ENCODE measurements at regions not wholly inside any gene's neighbourhood (a gene's known extent, or its start where the extent isn't known, plus 50 kb on each side); places are given as distances from the start of the nearest gene placed in this dataset.
A peak's percentile ranks its signal among the peaks of the same experiment; 100 is the strongest.
"Not testable (repeated sequence)": the region's sequence is repeated elsewhere in the genome, so short reads cannot be mapped to it uniquely, and the experiment has no call there.

DNA sequence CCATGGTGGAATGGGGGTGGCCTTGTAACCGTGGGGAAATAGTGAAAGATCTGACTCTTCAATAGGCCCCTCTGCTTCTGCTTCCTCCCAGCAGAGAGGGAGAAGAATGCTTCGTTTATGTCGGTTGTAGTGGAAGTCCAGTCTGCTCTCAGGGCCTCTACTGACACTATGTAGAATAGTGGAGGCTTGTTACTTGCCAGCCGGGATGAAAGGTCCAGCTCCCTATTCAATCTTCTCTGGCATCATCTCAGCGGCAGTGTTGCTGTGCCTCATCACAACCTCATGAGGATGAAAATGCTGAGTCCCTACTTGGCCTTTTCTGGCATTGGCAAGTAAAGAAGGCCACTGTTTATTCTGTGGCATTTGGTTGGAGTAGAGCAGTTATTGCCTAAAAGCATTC is 820.9 kb upstream of the TENM4 start:
- DNase-seq = no peak

DNA sequence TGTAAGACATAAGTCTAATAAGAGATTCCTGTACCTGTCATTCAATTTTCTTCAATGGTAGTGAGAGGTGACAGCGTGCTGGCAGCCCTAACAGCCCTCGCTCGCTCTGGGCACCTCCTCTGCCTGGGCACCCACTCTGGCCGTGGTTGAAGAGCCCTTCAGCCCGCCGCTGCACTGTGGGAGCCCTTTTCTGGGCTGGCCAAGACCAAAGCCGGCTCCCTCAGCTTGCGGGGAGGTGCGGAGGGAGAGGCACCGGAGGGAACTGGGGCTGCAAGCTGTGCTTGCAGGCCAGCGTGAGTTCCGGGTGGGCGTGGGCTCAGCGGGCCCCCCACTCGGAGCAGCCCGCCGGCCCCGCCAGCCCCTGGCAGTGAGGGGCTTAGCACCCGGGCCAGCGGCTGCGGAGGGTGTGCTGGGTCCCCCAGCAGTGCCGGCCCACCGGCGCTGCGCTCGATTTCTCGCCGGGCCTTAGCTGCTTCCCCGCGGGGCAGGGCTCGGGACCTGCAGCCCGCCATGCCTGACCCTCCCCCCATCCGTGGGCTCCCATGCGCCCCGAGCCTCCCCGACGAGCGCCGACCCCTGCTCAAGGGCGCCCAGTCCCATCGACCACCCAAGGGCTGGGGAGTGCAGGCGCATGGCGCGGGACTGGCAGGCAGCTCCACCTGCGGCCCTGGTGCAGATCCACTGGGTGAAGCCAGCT is 816.6 kb upstream of the TENM4 start:
- not testable (repeated sequence) for DNase-seq

DNA sequence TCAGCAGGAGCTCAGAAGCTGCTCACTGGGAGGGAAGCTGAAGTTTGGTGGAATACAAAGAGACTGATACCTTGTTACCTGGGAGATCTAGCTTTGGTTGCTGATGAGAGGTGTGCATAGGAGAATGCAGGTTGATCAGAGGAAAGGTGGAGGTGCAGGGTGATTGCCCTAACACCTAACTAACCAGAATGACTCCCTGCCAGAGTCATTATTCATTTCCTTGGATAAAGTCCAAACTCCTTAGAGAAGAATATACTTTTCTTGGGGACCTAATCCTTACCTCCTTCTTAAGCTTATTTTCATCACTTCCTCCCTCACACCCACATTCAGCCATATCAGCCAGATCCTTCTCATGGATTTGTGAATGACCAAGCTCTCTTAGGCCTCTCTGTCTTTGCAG is 814.2 kb upstream of the TENM4 start:
- no peak for DNase-seq

DNA sequence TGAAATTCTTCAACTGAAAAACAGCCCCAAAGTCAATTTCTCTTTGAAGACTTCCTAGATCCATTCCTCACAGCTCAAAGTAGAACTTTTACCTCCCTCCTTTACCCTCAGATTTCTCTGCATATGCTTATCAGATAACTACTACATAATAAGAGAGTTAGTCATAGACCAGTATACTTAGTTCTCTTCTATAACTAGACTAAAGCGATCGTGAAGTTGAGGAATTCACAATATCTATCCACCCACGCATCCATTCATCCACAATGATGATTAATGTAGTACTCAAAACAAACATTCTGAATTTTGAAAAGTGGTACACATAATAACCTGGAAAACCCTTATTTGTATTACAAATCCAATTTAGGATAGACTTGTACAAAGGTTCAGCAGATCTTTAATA is 800.9 kb upstream of the TENM4 start:
- peak; percentile 6 for DNase-seq

DNA sequence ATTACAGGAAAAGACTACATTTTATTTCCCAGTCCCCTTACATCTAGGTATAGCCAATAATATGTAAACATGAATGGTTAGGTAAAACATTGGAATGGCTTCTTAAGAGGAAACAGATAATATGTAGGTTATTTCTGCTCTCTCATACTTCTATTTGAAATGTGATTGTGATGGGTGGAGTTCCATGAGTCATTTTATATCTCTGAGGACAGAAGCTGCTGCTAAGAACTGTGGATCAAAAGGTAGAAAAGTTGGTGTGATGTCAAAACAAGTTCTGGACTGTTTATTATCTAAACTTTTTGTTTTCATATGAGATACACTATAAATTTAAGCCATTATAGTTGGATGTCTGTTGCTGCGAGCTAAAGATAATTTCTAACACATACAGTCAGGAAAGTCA is 799.4 kb upstream of the TENM4 start:
- DNase-seq = no peak

DNA sequence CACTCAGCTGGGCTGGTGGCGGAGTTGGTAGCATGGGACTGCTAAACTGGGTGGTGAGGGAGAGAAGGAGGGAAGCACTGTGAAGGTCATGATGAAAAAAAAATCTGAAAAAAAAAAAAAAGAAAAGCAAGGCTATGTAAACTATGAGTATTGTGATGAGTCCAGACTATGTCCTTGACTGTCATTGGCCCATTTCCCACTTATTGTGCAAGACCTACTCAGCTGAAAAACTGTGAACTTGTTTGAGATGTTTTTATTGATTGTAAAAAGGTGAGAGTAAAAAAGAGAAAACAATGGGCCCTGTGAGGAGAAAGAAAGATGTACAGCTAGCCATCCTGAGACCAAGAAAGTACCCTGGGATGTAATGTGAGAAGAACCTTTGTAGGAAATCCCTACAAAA is 798.4 kb upstream of the TENM4 start:
- no peak for DNase-seq

DNA sequence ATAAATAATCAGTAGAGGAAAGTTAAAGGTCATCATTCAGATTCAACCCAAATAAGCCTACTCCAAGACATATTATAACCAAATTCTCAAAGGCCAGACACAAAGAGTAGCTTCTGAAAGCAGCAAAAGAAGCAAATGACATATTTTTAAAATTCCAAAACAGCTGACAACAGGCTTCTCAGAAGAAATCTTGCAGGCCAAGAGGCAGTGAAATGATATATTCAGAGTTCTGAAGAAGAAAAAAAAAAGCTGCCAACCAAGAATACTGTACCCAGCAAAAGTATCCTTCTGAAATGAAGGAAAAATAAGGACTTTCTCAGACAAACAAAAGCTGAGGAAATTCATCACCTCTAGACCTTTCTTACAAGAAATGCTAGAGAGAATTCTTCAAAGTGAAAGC is 787.1 kb upstream of the TENM4 start:
- DNase-seq = no peak

DNA sequence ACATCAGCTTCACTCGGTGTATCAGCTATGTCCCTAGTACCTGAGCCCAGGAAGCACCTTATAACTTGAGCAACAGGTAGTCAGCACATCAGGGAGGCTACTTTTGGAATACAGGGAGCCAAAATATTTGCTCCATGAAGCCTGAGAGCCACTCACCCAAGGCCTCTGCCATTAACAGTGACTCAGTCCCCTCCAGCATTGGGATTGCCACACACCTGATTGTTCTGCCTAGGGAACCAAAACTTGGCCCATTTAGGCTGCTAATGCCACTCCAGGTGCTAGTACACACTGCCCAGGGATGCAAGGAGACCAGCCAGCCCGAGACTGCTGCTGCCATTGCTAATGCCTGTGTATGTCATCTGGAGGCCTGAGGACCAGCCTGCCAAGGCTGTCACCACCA is 773.6 kb upstream of the TENM4 start:
- no peak for DNase-seq

DNA sequence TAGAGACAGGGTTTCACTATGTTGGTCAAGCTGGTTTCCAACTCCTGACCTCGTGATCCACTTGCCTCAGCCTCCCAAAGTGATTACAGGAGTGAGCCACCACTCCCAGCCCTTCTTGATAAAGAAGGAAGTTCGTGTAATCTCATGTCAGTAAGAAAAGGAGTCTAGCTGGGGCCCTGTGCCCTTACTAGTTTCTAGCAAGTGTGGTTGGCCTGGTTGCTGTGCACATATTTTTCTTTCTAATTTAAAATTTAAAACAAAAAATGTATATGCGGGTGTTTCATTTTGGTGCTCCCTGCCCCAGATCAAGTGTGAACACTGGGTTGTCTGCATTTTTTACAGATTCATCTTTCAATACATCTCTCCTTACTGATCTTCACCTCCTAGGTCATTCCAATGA is 770.8 kb upstream of the TENM4 start:
- DNase-seq = no peak

DNA sequence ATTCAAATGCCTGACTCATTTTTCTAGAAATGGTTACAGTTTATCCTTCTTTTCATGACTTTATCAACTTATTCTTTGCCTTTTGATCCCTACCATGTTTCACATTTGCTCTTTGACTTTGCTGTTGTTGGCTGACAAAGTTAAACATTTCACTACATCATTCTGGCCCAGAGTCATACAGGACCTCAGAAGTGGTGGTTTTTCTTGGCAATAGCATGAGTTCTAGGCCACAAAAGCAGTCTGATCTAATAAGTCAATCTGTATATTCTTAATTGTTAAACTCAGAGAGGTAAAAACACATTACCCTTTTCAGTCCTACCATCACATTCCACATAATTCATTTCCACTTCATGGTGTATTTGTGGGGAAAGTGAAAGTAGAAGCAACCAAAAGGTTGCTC is 763.2 kb upstream of the TENM4 start:
- no peak for DNase-seq

DNA sequence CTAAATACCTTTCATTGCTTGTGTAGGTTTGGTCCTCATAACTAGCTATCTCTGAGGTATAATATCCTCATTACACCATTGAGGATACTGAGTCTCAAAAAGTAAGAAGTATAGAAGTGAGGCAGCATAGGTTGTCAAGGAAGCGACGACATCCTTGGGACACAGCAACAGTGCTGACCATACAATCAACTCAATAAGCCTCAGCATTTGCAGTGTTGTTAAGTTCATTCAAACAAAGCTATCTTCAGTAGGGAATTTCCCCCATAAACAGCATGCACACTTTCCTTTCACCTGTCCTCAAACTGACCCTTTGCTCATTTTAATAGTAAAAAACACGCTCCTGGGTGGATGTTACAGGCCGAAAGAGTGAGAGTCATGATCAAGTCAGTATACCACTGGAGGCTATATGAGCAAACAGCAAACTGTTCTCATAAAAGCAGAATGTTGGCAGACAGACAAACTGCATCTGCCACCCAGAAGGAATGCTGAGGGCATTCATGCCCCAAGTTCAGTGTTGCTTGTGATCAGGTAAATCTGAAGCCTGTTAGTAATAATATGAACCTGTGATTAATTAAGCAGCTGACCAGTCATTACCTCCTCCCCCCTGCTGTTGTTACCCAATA is 756.2 kb upstream of the TENM4 start:
- no peak for DNase-seq

DNA sequence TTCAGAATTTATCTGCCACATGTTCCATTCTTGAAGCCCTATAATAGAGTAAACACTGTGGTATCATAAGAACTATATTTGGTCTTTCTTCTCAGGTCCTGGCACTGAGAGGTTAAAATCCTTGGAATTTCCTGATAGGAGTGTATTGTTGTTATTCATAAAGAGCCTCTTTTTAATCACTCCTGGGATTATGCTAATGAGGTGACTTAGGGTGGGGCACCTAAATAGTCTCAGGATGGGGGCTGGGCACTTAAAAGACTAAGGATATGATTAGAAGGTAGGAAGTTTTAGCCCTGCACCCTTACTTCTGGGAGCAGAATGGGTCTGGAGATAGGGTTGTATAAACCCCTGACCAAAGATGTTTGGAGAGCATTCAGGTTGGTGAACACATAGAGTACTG is 755.2 kb upstream of the TENM4 start:
- DNase-seq = no peak

DNA sequence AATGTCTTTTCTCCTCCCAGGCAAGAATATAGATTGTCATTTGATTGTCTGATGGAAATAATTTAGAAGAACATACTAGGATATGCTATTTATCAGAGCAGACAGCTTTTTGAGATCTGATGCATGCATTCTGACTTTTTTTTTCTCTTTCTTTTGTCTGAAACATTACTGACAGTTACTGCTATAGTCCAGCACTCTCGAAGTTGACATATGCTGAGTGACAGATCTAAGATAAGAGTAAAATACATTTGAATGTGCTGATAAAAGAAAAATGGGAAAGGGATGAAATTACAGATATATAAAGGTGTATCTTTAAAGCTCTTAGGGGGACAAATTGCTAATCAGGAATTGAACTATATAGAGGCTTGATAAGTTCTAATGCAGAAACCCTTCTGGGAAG is 753.8 kb upstream of the TENM4 start:
- DNase-seq = no peak

DNA sequence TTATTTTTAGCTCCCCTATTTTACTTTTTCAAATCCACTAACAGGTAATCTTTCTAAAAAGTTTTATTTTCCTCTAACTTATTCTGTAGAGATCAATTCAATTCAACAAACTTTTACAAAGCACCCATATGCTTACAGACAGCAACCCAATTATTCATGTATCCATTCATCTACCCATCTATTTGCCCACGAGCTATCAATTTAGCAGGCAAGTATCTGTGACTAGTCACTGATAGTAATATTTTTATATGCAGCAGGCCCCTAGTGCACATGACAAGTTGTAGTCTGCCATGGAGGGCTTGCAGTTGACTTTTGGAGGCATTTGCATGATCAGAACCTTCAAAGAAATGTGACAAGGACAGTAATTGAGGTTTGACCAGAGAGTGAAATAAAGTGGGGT is 753.2 kb upstream of the TENM4 start:
- no peak for DNase-seq

DNA sequence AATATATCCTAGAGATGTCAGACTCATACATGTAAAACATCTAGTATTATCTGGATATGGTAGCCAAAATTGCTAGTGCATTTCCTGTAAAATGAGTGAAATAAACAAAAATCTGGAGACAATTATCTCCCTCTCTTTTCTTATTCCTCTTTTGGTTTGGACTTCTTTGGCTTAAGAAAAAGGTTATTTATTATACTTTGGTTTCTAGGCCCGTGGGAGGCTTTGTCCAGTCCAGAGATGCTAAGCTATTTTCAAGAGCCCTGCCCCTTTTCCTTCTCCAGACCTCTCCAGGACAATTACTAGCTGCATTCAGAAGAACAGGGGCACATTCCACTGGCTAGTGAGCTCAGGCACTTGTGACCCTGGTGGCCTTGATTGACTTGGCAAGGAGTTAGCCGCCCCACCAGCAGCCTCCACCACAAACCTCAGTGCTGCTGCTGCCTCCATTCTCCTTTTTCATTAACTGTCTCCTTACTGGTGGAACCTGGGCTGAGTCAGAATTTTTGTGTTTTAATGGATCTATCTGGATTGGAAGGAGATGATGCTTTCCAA is 747.3 kb upstream of the TENM4 start:
- no peak for DNase-seq

DNA sequence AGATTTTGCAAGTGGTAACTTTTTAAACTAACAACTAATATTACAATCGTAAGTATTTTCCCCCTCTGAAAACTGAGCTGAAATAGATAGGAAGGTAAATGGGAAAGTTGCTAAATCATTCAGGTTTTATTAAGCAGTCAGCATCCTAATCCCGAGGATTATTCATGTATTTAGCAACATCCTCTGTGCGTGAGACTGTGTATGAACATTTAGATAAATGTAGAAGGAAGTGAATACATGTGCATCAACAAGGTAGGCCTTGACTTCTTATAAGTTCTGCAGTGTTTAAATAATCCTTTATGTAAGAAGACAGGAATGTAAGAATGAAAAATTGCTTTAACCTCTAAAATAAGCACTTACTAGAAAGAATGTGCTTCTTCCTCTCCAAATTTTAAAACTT is 745.9 kb upstream of the TENM4 start:
- no peak for DNase-seq

DNA sequence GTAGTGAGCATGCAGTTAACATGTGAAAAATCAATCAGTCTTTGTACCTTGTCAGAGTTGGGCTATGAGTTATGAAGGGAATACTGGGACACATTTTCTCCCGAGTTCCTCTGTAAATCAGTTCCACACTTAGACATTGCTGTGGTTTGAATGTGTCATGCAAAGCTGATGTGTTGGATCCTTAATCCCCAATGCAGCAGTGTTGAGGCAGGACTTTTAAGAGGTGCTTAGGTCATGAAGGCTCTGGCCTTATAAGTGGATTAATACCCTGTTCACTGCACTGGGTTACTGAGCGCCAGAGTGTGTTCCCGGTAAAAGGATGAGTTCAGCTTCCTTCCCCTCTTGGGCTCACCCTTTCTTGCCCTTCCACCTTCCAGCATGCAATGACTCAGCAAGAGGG is 742.1 kb upstream of the TENM4 start:
- DNase-seq = no peak

DNA sequence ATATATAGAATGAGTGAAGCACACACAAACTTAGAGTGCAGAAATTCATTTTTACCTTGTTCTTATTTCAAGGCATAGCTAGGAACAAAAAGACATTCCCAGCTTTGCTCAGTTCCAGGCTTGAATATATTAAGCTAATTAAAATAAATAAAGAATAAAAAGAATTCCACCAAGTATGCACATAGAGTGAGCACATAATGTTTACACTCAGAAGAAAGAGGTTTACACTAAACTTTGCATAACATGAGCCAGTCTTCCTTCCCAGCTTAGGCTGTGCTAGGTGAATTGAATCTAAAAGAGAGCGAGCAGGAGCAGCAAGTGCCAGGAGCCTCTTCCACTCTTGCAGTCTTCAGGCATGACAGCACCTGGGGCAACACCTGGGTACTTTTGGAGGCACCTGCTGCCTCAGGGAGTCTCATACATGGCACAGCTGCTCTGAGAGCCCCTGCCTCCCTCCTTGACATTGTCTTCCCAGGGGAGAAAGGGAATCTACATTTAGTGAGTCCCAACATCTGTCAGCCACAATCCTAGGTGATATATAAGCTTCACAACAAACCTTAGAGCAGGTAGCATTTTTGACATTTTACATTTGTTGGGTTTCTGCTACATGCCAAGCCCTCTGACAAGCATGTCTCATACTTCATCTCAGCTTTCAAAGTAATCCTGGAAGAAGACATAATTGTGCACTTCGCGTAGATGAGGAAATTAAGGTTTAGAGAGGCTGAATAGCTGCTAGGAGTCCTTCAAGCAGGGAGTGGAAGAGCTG is 732.7 kb upstream of the TENM4 start:
- no peak for DNase-seq

DNA sequence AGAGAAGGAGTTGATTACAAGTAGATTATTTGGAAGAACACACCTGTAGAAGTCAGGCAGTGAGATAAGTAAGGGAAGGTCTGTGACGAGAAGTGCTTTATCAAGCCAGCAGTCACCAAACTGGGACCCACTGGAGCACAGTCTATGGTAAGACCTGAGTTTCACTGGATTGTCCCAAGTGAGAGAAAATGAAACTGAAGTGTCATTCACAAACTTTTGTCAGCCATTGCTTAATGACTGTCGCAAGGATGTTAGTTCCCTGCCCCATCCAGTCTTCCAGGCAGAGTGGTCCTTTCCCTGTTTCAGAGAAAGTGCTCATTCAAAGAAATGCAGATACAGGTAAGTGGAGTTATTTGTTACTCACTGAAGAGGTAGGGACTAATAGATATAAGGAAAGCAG is 728.0 kb upstream of the TENM4 start:
- DNase-seq = no peak

DNA sequence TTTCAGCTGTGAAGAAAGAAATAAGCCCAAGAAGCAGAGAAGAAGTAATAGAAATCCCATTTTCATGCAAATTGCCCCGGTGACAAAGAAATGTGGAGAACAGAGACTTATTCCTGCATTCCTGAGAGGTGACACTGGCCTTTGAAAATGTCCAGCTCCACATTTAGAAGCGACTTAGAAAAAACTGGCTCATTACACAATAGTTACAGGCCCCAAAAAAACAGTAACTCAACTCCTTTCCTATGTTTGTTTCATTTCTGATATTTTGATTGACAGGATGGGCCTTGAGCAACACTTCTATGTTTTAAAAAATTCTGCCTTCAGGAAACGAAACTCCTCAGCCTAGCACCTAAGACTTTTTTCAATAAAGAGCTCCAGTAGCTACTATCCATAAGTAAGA is 726.9 kb upstream of the TENM4 start:
- peak; percentile 54 for DNase-seq

DNA sequence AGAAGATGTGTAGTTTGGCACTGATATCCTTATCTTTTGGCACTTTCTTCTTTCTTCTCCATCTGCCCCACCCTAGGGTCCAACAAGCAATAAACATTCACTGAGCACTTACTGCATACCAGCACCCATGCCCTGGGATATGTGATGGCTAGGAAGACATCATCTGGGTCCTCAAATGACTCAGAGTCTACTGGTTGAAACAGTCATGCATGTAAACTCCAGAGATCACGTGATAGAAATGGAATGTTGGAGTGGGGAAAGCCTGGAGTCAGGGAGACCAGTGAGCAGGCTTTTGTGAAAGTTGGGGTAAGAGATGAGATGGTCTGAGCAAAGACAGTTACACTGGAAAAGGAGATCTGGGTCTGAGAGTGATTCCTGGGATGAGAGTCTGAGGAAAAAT is 724.9 kb upstream of the TENM4 start:
- peak; percentile 84 for DNase-seq

DNA sequence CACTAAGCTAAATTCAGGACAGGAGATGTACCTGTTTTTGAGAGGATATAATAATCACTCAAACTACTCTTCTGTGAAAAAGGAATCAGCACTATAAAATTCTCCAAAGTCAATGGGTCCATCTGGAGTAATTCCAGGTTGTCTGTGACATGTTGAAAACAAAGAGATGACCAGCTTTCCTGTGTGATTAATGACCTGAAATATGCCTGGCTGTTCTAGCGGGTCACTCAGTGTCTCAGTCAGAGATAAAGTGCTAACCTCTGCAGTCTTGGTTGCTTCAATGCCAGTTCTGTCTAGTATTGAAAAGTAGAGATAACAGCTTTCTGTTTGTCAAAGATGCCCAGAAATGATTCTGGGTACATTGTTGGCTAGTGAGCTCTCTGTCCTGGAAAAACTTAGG is 722.6 kb upstream of the TENM4 start:
- DNase-seq = peak; percentile 12

DNA sequence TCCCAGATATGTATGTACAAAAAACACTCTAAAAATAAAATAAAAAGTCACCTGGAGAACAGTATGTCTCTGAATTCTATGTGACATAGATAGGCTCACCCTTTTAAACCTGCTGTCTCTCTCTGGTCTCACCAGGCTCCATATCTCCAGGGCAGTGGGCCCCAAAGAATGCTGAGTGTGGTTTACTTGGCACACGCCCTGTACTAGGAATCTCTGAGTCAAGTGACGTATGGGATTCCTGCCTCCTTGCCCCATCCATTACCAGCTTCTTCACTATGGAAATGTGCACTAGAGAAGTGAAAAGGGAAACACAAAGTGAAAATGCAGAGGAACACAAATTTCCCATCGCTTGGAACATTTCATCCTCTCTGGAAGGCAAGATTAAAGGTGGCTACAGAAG is 722.2 kb upstream of the TENM4 start:
- DNase-seq = peak; percentile 82

DNA sequence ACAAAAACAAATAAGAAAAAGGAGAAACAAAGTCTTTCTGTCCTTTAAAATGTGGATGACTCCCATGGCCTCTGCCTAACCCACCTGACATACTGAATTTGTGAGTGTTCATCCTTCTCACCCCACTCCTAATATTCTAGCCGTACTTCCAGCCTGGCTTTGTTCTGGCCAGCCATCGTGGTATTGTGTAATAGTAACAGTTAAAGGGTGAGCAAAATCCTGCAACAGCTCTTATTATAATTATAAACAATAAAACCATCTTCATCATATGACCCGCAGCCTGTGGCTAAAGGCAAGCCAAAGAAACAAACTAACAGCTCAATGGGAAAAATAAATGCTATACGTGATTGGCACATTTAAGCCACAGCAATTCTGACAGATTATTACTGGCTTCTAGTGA is 721.6 kb upstream of the TENM4 start:
- DNase-seq = no peak
